Activated T-helper 1 cell treated with anti-CD3 and anti-CD28 coated beads, Interleukin-2, amount 50 U/mL, for 16 hours (primary cell): ENCODE measurements at regions not wholly inside any gene's neighbourhood (a gene's known extent, or its start where the extent isn't known, plus 50 kb on each side); places are given as distances from the start of the nearest gene placed in this dataset.
"Not testable (repeated sequence)": the region's sequence is repeated elsewhere in the genome, so short reads cannot be mapped to it uniquely, and the experiment has no call there.

Experiments used
- DNase-seq, 2 donors: peaks; one replicate each; pipeline ENCODE4 v3.0.0-alpha.2; 2020; ENCODE audit warnings: low read depth in 1 of 2, low spot score in 1 of 2

- DNase-seq = no peak
These were observed 193.2 kb downstream of the GOLGA6L6 start for GRCh38 chr15:20348291-20348899.

- DNase-seq = no peak
These were observed 195.4 kb downstream of the GOLGA6L6 start for GRCh38 chr15:20346082-20346805.

DNA sequence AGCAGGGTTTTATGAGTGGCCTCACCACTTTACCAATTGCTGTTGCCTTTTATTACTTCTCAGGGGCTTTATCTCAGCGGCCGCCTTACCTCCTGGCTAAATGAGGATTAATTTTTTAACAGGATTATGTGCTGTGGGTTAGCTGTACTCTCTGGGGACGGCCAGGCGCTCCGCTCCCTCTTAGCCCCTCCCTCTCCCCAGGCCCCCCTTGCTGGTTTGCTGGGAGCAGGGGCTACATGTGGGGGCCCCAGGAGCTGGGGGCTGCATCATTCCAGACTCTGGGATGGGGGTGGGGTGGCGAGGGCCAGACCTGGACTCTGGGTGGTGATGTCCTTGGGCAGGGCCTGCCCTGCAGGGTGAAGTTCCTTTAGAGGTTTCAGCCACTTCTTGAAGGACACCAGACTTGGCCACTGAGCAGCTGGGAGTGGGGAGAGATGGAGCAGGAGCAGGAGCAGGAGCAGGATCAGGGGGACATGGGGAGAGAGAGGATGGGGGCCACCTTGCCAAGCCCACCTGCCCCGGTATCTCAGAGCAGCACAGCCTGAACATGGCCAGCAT lies 196.1 kb downstream of the GOLGA6L6 start:
- DNase-seq = no peak

GRCh38 chr15:20344601-20345400 lies 196.8 kb downstream of the GOLGA6L6 start:
- DNase-seq = no peak

DNA sequence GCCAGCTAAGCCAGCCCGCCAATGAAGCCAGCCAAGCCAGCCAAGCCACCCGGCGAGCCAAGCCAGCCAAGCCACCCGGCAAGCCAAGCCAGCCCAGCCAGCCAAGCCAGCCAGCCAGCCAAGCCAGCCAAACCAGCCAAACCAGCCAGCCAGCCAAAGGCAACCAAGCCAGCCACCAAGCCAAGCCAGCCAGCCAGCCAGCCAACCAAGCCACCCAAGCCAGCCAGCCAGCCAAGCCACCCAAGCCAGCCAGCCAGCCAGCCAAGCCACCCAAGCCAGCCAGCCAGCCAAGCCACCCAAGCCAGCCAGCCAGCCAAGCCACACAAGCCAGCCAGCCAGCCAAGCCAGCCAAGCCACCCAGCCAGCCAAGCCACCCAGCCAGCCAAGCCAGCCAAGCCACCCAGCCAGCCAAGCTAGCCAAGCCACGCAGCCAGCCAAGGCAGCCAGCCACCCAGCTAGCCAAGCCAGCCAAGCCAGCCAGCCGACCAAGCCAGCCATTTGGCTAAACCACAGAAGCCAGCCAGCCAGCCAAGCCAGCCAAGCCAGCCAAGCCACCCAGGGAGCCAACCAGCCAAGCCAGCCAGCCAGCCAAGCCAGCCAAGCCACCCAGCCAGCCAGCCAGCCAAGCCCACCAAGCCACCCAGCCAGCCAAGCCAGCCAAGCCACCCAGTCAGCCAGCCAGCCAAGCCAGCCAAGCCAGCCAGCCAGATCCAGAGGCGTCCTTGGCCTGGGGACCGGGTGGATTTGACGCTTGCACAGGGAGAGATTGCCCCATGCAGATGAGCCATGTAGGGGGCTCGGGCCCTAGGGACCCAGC lies 198.0 kb downstream of the GOLGA6L6 start:
- DNase-seq = not testable (repeated sequence)

GRCh38 chr15:20342601-20343394 lies 198.8 kb downstream of the GOLGA6L6 start:
- not testable (repeated sequence) for DNase-seq

DNA sequence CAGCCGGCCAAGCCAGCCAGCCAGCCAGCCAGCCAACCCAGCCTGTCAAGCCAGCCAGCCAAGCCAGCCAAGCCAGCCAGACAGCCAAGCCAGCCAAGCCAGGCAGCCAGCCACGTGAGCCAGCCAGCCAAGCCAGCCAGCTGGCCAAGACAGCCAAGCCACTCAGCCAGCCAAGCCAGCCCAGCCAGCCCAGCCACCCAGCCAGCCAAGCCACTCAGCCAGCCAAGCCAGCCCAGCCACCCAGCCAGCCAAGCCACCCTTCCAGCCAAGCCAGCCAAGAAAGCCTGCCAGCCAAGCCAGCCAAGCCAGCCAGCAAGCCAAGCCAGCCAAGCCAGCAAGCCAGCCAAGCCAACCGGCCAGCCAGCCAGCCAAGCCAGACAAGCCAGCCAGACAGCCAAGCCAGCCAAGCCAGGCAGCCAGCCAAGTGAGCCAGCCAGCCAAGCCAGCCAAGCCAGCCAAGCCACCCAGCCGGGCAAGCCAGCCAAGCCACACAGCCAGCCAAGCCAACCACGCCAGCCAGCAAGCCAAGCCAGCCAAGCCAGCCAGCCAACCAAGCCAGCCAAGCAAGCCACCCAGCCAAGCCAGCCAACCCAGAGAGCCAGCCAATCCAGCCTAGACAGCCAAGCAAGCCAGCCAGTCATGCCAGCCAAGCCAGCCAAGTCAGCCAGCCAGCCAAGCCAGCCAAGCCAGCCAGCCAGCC lies 199.5 kb downstream of the GOLGA6L6 start:
- DNase-seq = peak in 1 of 2 donors; percentile 65

- peak in 1 of 2 donors; percentile 65 for DNase-seq
These were observed 200.5 kb downstream of the GOLGA6L6 start for GRCh38 chr15:20340931-20341661.

GRCh38 chr15:20340331-20340811 lies 201.2 kb downstream of the GOLGA6L6 start:
- DNase-seq = peak in 1 of 2 donors; percentile 51

DNA sequence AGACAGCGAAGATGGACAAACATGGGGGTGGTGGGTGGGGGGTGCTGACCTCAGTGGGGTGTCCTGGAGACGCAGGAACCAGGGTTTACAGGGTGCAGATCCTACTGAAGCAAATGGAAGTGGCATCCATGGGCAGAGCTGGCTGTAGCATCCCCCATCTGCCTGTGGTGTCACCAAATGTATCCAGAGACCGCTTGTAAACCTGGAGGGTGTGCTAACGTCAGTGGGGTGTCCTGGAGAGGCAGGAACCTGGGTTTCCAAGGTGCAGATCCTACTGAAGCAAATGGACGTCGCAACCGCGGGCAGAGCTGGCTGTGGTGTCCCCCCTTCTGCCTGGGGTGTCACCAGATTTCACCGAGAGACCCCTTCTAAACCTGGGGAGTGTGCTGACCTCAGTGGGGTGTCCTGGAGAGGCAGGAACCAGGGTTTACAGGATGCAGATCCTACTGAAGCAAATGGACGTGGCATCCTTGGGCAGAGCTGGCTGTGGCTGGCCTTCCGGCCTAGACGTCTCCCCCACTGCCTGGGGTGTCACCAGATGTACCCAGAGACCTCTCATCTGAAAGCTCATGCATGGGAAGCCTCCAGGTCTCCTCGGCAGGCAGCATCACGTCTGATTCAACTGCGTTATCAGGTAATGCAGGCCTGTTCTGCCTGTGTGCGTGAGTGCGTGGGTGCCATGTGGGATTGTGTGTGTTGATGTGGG lies 202.4 kb downstream of the GOLGA6L6 start:
- not testable (repeated sequence) for DNase-seq

DNA sequence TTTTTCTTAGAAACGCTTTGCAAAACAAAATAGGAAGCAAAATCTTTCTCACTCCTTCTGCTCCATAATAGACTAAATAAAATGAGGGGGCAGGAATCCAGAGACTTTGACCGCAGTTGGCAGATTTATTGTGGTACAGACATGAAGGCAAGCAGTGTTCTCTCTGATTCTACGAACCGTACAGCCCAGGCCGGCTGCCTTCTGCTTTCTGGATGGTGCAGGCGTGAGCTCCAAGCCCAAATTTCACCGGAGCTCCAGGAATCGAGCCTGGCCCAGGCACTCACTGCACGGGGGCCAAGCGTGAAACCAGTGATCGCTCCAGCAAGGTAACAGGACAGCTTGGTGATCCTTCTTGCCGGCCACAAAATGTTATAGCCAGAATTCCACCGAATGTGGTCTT lies 202.9 kb downstream of the GOLGA6L6 start:
- DNase-seq = not testable (repeated sequence)

GRCh38 chr15:20337238-20337637 lies 204.4 kb downstream of the GOLGA6L6 start:
- not testable (repeated sequence) for DNase-seq

- DNase-seq = not testable (repeated sequence)
These were observed 207.1 kb downstream of the GOLGA6L6 start for GRCh38 chr15:20334451-20334850.

- not testable (repeated sequence) for DNase-seq
These were observed 215.8 kb downstream of the GOLGA6L6 start for GRCh38 chr15:20325751-20326150.

DNA sequence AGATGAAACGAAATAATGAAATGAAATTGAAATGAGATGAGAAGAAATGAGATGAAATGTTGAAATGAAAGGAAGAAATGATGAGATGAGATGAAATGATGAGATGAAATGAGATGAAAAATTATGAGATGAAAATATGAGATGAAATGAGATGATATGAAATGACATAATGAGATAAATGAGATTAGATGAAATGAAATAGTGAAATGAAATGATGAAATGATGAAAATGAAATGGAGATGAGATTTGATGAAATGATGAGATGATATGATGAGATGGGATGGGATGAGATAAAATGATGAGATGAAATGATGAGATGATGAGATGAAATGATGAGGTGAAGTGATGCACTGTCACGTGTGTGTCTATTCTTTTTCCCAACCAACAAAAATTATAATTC lies 224.5 kb downstream of the GOLGA6L6 start:
- DNase-seq = not testable (repeated sequence)

GRCh38 chr15:20311014-20311680 lies 230.5 kb downstream of the GOLGA6L6 start:
- DNase-seq = not testable (repeated sequence)

DNA sequence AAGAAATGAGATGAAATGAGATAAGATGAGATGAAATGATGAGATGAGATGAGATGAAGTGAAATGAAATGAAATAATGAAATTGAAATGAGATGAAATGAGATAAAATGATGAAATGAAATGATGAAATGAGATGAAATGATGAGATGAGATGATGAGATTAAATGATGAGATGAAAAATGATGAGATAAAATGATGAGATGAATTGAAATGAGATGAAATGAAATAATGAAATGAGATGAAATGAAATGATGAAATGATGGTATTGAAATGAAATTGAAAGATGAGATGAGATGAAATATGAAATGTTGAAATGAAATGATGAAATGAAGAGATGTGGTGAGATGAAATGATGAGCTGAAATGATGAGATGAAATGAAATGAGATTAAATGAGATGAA lies 231.0 kb downstream of the GOLGA6L6 start:
- no peak for DNase-seq
